Islet precursor cell (in vitro differentiated cells): ENCODE measurements at regions not wholly inside any gene's neighbourhood (a gene's known extent, or its start where the extent isn't known, plus 50 kb on each side); places are given as distances from the start of the nearest gene placed in this dataset.
A peak's percentile ranks its signal among the peaks of the same experiment; 100 is the strongest.

ENCODE experiments used
- DNase-seq: peaks from one replicate; pipeline ENCODE4 v3.0.0-alpha.2; 2018

DNA sequence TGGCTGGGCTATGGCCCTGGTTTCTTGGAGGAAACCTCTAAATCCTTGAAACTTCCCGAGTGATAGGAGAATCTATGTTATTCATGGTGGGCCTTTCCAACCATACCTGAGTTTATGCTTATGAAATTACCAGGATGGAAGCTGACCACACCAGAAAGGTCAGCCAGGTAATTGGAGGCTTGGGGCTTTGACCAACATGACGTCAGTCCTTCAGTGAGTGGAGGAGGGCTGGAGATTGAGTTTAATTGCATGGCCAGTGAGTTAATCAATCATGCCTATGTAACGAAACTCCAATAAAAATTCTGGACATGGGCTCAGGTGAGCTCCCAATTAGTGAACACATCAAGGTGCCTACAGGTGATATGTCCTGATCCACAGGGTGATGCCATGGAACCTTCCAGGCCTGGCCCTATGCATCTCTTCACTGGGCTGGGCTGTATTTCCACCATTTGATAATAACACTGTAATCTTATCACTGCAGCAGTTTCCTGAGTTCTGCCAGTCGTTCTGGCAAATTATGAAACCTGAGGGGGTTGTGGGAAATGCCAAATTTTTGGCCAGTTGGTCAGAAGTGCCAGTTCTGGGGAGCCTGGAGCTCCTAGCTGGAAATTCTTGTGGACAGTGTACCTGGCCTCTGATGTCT, 106.5 kb downstream of the CDH26 start:
- DNase-seq, result peak; percentile 7

GRCh38 chr20:60065741-60066437, 107.7 kb downstream of the CDH26 start:
- DNase-seq, result peak; percentile 15

DNA sequence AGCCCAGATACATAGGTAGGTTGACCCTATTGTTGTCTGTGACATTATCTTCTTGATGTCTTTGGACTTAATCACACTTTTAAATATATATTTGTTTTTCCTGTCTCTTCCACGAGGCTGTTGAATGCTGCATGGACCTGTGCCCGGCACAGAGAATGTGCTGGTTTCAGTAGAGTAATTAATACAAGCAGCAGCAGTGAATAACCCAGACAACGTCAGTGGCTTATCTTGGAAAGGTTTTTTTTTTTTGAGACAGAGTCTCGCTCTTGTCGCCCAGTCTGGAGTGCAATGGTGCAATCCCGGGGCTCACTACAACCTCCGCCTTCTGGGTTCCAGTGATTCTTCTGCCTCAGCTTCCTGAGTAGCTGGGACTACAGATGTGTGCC, 108.2 kb downstream of the CDH26 start:
- DNase-seq, result peak; percentile 6

DNA sequence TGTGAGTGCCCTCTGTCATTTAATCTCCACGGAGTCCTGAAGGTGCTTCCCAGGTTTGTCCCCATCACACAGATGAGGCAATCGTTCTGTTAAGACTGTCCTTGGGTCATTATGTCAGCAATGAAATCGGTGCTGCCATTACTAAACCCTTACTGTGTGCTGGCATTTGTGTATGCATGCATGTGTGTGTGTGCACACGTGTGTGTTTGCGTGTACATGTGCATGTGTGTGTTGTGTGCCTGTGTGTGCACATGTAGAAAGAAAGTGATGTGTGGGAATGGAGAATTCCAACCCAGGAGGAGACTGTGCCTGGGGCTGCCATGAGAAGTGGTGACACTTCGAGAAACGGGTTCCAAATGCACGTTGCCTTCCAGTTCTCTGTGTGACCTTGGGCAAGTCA, 110.3 kb downstream of the CDH26 start:
- DNase-seq, result peak; percentile 10

GRCh38 chr20:60069656-60070055, 111.4 kb downstream of the CDH26 start:
- DNase-seq, result peak; percentile 29

- no peak for DNase-seq
Observed at GRCh38 chr20:60070791-60071190, 112.6 kb downstream of the CDH26 start.

GRCh38 chr20:60071965-60072364, 113.7 kb downstream of the CDH26 start:
- DNase-seq, result no peak

GRCh38 chr20:60073086-60073485, 114.9 kb downstream of the CDH26 start:
- no peak for DNase-seq

- DNase-seq, result no peak
Observed at GRCh38 chr20:60073504-60073903, 115.3 kb downstream of the CDH26 start.

DNA sequence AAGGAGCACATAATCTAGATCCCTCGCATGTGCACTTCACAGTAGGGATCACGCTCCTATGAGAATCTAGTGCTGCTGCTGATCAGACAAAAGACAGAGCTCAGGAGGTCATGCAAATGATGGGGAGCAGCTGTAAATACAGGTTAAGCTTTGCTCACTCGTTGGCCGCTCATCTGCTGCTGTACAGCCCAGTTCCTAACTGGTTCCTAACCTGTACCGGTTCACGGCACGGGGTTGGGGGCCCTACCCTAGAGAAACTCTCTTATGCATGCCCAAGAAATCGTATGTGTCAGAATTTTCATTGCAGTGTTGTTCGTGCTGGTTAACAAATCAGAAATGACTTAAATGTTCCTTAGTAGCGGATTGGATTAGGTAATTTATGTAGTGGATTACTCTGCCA, 116.1 kb downstream of the CDH26 start:
- peak; percentile 28 for DNase-seq

GRCh38 chr20:60078351-60079250, 120.4 kb downstream of the CDH26 start:
- DNase-seq, result peak; percentile 74

- peak; percentile 16 for DNase-seq
Observed at GRCh38 chr20:60080401-60080800, 122.2 kb downstream of the CDH26 start.

DNA sequence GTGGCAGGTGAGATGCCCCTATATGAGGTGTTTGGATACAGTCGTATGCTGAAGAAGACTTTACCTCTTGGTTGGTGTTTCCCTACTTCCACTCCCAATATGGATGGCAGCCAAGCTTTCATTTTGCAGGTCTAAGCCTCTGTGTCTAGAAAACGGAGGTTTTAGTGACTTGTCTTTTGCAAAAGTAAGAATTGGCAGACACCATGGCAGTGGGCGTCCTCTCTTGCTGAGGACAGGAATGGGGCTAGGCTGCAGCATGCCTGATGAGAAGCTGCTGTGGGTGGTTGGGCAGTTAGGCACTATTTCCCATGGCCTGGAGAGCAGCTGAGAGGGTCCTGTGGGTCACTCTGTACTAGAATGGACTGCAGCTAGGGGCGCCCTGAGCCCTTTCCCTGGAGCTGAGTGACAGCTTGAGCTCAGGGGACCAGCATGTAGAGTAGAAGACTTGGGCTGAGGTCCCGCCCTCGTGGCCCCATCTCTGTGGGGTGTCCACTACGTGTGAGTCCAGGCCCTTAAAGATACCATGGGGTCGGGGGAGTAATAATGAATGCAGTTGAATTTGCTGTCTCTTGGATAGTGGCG, 127.4 kb downstream of the CDH26 start:
- peak; percentile 52 for DNase-seq

- peak; percentile 14 for DNase-seq
Observed at GRCh38 chr20:60086821-60087562, 128.8 kb downstream of the CDH26 start.

DNA sequence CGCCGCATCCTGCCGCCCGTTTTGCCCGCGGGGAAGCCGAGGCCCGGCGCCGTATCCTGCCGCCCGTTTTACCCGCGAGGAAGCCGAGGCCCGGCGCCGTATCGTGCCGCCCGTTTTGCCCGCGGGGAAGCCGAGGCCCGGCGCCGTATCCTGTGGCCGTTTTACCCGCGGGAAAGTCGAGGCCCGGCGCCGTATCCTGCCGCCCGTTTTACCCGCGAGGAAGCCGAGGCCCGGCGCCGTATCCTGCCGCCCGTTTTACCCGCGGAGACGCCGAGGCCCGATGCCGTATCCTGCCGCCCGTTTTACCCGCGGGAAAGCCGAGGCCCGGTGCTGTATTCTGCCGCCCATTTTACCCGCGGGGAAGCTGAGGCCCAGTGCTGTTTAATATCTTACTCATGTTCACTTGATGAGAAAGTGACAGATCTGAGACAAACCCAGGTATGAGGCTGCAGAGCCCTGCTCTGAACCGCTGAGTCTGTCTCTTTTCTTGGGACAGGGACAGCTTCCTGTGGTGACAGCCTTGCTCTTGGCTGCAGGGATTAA, 129.4 kb downstream of the CDH26 start:
- DNase-seq, result peak; percentile 38

DNA sequence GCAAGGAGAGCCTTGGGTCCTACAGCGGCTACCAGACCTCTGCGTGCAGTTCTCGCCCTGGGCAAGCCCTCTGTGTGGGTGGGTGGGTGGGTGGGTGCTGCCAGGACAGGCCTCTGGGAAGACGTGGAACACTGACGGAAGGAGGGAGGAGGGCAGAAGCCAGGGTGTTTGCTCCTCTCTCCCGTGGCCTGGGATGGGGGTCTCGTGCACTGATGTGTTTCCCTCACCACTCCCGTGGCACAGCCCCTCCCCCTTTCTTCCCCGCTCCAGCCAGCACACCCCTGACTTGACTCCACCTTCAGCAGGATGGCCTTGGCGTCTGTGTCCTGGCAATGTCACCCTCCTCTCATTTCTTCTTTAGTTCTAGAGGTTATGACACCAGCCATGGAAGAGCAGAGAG, 130.0 kb downstream of the CDH26 start:
- DNase-seq, result no peak

- peak; percentile 19 for DNase-seq
Observed at GRCh38 chr20:60090631-60091030, 132.4 kb downstream of the CDH26 start.

GRCh38 chr20:60091305-60091704, 133.1 kb downstream of the CDH26 start:
- DNase-seq, result peak; percentile 15

DNA sequence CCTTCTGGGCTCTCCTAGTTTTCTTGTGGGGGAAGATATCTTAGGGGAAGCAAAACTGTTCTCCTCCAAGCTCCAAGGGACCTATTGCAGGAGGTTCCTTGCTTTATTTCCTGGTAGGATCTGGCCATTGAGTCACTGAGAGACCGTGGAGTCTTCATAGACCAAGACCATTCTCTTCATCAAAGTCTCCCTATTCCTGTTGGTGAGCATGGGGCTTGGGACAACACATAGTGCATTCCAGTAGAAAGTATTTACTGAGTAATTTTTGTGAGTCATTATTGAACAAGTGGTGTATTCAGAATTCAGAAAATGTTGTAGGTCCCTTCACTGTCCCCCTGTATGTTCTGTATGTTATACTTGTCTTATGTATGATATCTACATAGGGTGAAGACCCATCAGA, 133.6 kb downstream of the CDH26 start:
- no peak for DNase-seq

DNA sequence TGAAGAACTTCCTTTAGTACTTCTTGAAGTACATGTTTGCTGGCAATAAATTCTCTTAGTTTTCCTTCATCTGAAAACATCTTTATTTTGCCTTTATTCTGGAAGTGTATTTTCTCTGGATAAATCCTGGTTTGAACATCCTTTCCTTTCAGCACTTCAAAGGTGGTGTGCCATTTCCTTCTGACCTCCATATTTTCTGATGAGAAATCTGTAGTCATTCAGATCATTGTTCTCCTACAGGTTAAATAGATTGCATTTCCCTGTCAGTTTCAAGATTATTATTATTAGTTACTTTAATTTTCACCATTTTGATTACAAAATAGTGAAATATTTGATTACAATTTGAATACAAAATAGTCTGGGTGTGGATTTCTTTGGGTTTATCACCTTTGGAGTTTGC, 134.5 kb downstream of the CDH26 start:
- DNase-seq, result no peak

GRCh38 chr20:60095456-60095855, 137.2 kb downstream of the CDH26 start:
- DNase-seq, result no peak

- no peak for DNase-seq
Observed at GRCh38 chr20:60096166-60096565, 137.9 kb downstream of the CDH26 start.
